Kidney capillary endothelial cell (primary cell): ENCODE measurements at regions not wholly inside any gene's neighbourhood (a gene's known extent, or its start where the extent isn't known, plus 50 kb on each side); places are given as distances from the start of the nearest gene placed in this dataset.

Source experiments
- DNase-seq: peaks from one replicate; pipeline ENCODE4 v3.0.0-alpha.2; 2018; ENCODE audit warnings: low spot score

GRCh38 chr1:208541225-208541855 lies 297.2 kb upstream of the PLXNA2 start:
- DNase-seq: no peak

- no peak for DNase-seq
Observed at GRCh38 chr1:208542309-208542708, 298.1 kb upstream of the PLXNA2 start.

DNA sequence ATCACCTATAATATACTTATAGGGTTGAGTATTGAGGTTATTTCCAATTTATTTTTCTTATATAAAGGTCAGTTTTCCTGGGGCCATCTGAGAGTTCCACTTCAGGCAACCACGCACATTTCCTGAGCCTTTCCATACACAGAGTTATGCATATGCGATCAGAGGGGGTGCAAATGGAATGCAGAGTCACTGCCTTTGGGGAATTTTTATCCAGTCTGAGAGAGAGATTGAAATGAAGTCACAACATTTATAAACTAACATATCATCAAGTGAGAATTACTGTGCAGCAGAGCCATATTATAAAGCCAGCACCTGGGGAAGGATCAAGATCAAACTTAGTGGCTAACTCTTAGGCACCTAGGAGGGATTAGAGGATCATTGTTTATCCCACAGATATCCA lies 299.9 kb upstream of the PLXNA2 start:
- no peak for DNase-seq

DNA sequence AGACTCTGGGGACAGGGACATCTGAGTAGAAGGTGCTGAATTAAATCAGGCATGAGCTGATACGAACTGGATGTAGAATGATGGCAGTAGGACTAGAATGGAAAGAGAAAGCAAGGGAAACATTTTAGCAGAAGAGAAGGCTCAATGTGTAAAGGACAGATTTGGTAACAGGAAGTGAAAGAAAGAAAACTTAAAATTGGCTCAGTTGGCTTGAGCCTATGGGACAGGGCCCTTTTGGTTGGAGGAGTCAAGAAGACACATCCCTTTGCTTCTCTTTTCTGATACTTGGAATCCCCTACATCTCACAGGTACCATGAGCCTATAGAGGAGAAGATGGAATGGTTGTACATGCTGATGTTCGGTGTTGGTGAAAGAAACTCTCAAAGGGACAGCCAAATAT lies 300.6 kb upstream of the PLXNA2 start:
- no peak for DNase-seq

- DNase-seq: no peak
Observed at GRCh38 chr1:208551024-208551423, 306.8 kb upstream of the PLXNA2 start.

DNA sequence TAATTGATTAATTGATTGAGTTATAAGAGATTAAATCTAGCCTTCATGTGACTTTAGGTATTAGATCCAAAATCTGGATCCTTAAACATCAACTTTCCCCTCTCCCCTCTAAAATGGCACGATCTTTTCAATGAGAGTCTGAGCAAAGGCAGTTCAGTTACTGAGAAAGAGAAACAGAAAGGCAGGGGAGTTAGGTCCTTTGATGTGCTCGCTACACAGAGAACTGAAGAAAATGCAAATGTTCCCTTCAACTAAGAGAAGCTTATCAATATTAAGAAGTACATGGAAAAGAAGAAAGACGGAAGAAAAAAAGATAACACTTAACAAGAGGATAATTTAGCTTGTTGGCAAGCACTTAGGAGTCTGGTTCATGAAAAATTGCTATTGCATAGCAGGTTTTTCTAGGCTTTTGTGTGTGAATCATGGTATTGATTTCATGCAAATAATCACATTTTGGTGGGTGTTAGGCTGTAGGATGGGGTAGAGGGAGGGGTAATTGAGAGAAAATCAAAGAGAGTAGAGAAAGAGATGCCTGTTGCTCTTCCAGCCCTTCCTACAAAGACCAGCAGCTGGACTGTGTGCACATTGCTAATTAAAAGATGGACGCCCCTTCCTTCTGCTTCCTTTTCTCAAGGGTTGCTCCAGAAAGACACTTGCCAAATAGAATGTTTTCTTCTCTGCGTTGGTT lies 307.6 kb upstream of the PLXNA2 start:
- DNase-seq: no peak

- no peak for DNase-seq
Observed at GRCh38 chr1:208552928-208553327, 308.7 kb upstream of the PLXNA2 start.

DNA sequence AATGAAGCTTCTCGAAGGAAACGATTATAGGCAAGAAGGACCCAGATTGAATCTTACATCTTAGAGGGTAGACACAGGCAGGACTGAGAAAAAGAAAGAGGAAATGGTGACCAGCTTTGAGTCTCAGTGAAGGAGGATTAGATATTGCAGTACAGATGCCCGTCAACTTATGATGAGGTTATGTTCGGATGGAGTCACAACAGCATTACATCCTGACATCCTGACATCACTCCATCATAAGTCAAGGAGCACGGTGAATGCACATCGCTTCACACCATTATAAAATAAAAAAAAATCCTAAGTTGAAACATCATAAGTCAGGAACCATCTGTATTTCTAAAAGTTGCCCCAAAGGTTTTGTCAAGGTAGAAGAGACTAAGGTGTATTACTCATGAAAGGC lies 312.3 kb upstream of the PLXNA2 start:
- DNase-seq: no peak

- DNase-seq: no peak
Observed at GRCh38 chr1:208557046-208557722, 313.0 kb upstream of the PLXNA2 start.

- no peak for DNase-seq
Observed at GRCh38 chr1:208557723-208558094, 313.5 kb upstream of the PLXNA2 start.

GRCh38 chr1:208559597-208560329 lies 315.6 kb upstream of the PLXNA2 start:
- DNase-seq: no peak

DNA sequence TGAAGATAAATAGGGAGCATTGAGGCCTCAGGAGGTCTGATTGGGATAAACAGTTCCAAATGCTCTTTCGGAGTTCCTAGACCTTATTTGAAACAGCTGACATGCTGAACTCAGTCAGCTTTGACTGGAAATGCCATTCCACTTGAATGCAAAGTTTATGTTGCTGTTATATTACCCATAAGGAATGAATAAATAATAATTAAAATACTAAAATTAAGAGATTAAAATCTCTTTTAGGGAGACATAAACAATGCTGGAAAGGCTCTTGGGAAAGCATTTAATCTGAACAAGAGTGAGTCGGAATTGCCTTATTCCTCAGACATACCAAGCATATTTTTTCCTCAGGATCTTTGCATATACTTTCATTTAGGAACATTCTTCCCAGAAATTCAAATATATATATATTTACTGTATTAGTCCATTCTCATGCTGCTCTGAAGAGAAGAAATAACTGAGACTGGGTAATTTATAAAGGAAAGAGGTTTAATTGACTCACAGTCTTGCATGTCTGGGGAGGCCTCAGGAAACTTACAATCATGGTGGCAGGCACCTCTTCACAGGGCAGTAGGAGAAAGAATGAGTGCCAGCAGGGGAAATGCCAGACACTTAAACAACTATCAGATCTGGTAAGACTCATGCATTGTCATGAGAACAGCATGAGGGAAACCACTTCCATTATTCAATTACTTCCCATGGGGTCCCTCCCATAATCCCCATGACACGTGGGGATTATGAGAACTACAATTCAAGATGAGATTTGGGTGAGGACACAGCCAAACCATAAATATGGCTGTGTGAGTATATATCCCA lies 318.2 kb upstream of the PLXNA2 start:
- no peak for DNase-seq

- DNase-seq: no peak
Observed at GRCh38 chr1:208564466-208564865, 320.3 kb upstream of the PLXNA2 start.

- DNase-seq: no peak
Observed at GRCh38 chr1:208565756-208566440, 321.7 kb upstream of the PLXNA2 start.

GRCh38 chr1:208569181-208569580 lies 325.0 kb upstream of the PLXNA2 start:
- no peak for DNase-seq

- DNase-seq: no peak
Observed at GRCh38 chr1:208570362-208570761, 326.2 kb upstream of the PLXNA2 start.

DNA sequence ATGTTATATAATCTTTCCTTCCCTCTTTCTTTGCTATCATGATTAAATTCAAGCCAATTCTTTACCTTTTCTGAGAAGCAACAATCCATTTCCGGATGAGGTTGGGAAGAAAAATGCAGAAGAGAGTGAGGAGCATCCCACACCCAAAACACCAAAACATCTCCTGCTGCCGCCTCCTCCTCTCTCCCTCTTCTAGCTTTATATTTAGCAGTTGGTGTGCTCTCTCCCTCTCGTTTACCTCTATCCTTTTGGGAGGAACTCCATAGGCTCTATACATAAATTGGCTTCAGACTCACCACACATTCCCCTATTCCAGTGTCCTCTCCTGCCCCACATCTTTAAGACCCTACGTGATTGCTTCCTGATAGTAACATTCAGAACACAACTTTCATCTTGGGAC lies 332.2 kb upstream of the PLXNA2 start:
- DNase-seq: no peak

GRCh38 chr1:208577381-208577905 lies 333.3 kb upstream of the PLXNA2 start:
- no peak for DNase-seq

DNA sequence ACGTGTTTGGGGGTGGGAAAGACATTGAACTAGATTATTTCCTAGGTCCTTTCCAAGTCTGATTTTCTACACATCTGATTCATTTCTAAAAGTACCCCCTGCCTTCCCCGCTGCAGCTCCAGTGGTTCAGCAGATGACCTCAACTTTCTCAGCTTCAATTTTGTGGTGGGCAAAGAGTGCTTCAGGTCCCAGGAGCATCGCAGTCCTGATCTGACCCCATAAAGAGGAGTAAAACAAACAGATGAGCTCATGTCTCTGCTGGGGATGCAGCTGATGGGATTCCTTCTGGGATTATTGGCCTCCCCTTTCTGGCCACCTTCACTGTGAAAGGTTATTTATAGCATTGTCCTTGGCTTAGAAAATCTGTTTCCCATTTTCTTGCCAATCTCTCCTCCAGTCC lies 337.0 kb upstream of the PLXNA2 start:
- DNase-seq: no peak

DNA sequence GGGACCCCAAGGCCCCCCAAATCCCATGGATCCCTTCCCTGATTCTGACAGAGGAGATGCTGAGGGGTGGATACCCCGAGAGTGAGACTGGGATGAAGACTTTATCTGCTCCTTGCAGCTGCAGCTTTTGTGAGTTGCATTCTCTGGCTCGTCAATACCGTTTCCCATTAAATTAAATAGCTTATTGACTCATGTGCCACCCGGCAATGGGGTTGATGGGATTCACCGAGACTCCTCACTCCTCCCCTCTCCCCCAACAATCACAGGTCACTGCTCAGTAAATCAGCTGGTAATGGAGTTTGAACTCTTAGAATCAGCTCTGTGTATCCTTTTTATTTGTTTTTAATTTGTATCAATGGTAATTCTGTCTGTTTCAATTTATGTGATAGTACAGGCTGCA lies 337.5 kb upstream of the PLXNA2 start:
- no peak for DNase-seq

DNA sequence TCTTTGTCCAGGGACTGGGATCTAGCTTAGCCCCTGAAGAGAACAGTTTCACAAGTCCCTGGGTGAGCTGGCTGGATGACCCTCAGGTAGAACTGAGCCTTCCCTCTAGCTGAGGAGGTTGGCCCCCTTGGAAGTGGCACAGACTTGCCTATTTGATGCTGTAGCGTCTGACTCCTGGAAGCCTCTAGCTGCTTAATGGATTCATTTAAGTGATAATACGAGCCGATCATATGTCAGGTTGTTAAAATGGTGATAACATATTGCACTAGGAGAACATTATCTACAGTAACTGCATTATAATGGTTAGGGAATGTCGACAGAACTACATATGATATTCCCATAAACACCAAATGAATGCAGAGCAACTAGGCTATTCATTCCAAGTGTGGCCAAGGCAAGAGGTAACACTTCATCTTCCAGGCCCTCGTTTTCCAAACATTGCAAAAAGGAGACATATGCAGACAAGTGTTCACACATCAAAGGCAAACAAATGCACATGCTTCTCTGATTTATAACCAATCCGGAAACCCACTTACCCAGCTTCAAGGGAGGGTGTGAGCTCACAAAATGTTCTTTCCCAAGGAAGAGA lies 340.1 kb upstream of the PLXNA2 start:
- DNase-seq: no peak
